SK-N-SH (cell line): ENCODE measurements at regions not wholly inside any gene's neighbourhood (a gene's known extent, or its start where the extent isn't known, plus 50 kb on each side); places are given as distances from the start of the nearest gene placed in this dataset.

ENCODE experiments used
- EP300 ChIP-seq, 2 experiments: IDR thresholded peaks; 2 replicates each; pipeline versions ENCODE4 v1.4.0 to v1.6.1; 2012; ENCODE audit warnings: borderline replicate concordance in 1 of 2, low read depth in 1 of 2, low read length in 1 of 2
- TAF1 ChIP-seq: IDR thresholded peaks from 2 replicates; pipeline ENCODE4 v1.6.1; 2012; ENCODE audit warnings: low read depth, mild to moderate bottlenecking, low read length, moderate library complexity, borderline replicate concordance
- TF ChIP-seq, protein P1 (sequence below): fragments of 200-600 bp; sonication (generic); IDR thresholded peaks from 2 replicates; pipeline ENCODE4 v1.6.1; 2017; ENCODE audit warnings: antibody characterized with exemption, mild to moderate bottlenecking, moderate library complexity
- TF ChIP-seq, protein P2 (sequence below): fragments of 150-350 bp; IDR thresholded peaks from 2 replicates; pipeline ENCODE4 v1.6.1; 2017; ENCODE audit warnings: antibody characterized with exemption, low read length, low read depth, borderline replicate concordance

DNA sequence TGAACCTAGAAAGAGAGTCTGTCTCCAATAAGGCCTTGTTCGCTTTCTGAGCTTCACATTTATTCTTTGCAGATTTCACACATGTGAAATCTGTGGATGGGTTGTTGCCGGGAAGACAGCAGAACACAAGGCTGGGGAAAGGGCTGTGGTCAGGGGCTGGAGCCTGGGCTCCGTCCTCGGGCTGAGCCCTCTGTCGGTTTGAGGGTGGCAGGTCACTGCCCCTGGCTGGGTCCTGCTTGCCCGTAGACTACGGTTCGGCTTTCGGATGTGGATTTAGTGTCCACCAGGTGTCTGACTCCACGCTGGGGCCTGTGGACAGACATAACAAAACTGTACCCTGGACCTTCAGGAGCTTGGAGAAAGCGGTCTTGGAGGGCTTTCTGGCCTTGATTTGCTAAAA is 117.0 kb upstream of the ALX4 start:
- TF ChIP-seq, protein P1, sequence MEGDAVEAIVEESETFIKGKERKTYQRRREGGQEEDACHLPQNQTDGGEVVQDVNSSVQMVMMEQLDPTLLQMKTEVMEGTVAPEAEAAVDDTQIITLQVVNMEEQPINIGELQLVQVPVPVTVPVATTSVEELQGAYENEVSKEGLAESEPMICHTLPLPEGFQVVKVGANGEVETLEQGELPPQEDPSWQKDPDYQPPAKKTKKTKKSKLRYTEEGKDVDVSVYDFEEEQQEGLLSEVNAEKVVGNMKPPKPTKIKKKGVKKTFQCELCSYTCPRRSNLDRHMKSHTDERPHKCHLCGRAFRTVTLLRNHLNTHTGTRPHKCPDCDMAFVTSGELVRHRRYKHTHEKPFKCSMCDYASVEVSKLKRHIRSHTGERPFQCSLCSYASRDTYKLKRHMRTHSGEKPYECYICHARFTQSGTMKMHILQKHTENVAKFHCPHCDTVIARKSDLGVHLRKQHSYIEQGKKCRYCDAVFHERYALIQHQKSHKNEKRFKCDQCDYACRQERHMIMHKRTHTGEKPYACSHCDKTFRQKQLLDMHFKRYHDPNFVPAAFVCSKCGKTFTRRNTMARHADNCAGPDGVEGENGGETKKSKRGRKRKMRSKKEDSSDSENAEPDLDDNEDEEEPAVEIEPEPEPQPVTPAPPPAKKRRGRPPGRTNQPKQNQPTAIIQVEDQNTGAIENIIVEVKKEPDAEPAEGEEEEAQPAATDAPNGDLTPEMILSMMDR = no peak
- TF ChIP-seq TAF1 (no peak), EP300 (IDR thresholded peaks at IDR 0.05; ENCODE audit: borderline replicate concordance in 1 of 2, low read depth in 1 of 2, low read length in 1 of 2) (no peak)
- TF ChIP-seq, protein P2, sequence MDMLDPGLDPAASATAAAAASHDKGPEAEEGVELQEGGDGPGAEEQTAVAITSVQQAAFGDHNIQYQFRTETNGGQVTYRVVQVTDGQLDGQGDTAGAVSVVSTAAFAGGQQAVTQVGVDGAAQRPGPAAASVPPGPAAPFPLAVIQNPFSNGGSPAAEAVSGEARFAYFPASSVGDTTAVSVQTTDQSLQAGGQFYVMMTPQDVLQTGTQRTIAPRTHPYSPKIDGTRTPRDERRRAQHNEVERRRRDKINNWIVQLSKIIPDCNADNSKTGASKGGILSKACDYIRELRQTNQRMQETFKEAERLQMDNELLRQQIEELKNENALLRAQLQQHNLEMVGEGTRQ = no peak
